Skin epidermis (tissue), 12 donors: ENCODE measurements at regions not wholly inside any gene's neighbourhood (a gene's known extent, or its start where the extent isn't known, plus 50 kb on each side); places are given as distances from the start of the nearest gene placed in this dataset.
A peak's percentile ranks its signal among the peaks of the same experiment; 100 is the strongest.

Experiments used
- H3K27ac ChIP-seq, 21 experiments: fragments of 200-600 bp; sonication (generic) in 11 of 21; one replicate each; pipeline ENCODE4 v1.5.0; 2020; ENCODE audit warnings: mild to moderate bottlenecking in 3 of 21, inconsistent platforms in 2 of 21, moderate library complexity in 2 of 21
- H3K4me3 ChIP-seq, 7 experiments: fragments of 200-600 bp; sonication (generic) in 2 of 7; one replicate each; pipeline ENCODE4 v1.5.0; 2020; ENCODE audit warnings: inconsistent platforms in 2 of 7, mild to moderate bottlenecking in 2 of 7, moderate library complexity in 1 of 7

- peak overlapping the region in 5 of 21 experiments; percentile 31 to 56 (median 45) for H3K27ac ChIP-seq
- no peak overlapping the region for H3K4me3 ChIP-seq
Measured at GRCh38 chr4:108529984-108530905, 90.1 kb upstream of the RPL34 start.

- no peak overlapping the region for H3K4me3 ChIP-seq
- no peak overlapping the region for H3K27ac ChIP-seq
Measured at GRCh38 chr4:108529102-108529501, 91.3 kb upstream of the RPL34 start.

- H3K27ac ChIP-seq, result peak overlapping the region in 3 of 21 experiments; percentile 16 to 48 (median 17)
- no peak overlapping the region for H3K4me3 ChIP-seq
Measured at GRCh38 chr4:108527723-108528122, 92.7 kb upstream of the RPL34 start.

DNA sequence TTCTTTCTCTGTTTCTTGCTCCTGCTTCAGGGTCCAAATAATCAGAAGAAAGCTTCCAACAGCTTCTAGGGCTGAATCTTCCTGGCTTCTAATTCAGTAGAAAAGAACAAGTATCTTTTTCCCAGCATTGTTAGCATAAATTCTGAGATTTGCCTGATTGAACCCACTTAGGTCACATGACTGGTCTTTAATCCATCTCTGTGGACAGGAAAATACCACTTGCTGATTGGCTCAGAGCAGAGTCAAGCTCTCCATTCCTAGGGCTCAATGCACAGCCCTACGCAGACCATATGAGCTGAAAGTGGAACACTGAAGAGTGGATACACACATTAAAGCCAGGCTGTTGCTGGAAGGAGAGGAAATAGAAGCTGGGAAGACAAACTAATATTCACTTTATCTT, 99.6 kb upstream of the RPL34 start:
- H3K27ac ChIP-seq, result no peak overlapping the region

GRCh38 chr4:108519911-108520601, 100.3 kb upstream of the RPL34 start:
- no peak overlapping the region for H3K4me3 ChIP-seq
- no peak overlapping the region for H3K27ac ChIP-seq

More for the DNA sequence above, 99.6 kb upstream of the RPL34 start:
- H3K4me3 ChIP-seq, result no peak overlapping the region

DNA sequence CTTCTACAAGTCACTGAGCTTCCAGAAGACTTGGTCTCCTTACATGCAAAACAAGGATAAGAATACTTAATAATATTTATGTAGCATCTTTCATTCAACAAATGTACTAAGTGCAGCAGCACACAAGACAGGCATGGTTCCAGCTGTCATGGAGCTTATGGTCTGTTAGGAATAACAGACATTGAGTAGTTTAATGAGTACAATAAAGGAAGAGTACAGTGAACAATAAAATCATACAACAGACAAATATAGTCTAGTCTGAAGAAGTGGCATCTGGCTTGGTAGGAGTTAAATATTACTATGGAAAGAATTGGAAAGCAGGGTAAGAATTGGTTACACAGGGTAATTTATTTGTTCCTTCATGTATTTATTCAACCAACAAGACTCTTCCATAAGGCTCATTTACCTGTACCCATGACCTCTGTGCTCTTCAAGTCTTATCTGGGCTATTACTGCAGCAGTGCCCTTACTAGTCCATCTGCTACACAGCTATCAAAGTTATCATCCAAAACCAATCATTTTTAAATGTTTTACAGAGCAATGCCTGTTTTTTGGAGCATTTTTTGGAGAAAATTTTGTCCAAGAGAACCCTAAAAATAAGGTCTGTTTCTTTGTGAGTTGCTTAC, 101.1 kb upstream of the RPL34 start:
- Histone ChIP-seq H3K27ac (no peak overlapping the region), H3K4me3 (no peak overlapping the region)

DNA sequence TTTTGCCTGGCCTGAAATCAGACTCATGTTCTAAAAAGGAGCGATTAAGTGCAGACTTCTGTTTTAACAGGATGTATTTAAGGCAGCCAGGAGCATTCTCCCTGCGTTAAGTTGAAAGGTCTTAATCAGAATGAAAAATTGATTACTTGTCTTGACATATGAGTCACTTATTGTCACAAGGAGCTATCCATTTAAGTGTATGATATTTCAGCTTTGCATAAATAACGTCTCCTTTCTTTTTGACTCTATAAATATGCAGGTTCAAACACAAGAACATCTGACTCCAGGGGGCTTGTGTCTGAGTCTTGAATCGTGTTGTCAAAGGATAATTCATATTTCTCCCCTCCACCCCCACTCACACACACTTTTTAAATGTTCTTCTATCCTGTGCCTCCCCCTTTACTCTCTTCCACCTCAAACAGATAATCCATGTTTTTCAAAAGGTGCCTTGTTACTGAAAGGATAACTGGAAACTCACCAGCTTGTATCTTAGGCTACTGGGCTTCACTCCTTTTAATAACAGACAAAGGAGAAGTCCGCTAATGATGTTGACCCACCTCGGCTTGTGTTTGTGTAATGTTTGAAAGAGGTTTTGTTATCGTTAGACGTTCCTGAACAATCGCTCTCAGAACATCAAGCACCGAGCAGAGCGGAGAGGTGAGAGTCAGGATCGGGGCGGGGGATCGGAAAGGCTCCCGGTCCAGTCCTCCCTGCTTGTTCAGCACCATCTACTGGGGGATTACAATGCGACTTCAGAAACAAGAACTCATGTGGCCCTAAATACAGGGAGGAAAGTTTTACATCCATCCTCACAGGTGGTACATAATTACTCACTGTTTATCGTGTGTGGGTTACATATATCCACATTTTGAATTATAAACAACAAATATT, 107.5 kb upstream of the RPL34 start:
- H3K27ac ChIP-seq, result no peak overlapping the region
- H3K4me3 ChIP-seq, result no peak overlapping the region

- no peak overlapping the region for H3K27ac ChIP-seq
- H3K4me3 ChIP-seq, result no peak overlapping the region
Measured at GRCh38 chr4:108511618-108512017, 108.8 kb upstream of the RPL34 start.

GRCh38 chr4:108502356-108502755, 118.0 kb upstream of the RPL34 start:
- Histone ChIP-seq H3K4me3 (no peak overlapping the region), H3K27ac (no peak overlapping the region)

DNA sequence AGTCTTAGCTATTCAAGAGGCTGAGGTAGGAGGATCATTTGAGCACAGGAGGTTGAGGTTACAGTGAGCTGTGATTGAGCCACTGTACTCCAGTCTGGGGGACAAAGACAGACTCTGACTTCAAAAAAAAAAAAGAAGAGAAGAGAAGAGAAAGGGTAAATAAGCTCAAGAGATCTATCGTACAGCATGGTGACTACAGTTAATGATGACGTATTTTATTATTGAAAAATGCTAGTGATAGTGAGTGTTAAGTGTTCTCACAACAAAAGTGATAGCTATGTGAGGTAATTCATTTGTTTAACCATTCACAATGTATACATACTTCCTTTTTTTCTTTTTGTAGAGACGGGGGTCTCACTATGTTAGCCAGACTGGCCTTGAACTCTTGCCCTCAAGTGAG, 121.5 kb upstream of the RPL34 start:
- no peak overlapping the region for H3K27ac ChIP-seq
- no peak overlapping the region for H3K4me3 ChIP-seq

DNA sequence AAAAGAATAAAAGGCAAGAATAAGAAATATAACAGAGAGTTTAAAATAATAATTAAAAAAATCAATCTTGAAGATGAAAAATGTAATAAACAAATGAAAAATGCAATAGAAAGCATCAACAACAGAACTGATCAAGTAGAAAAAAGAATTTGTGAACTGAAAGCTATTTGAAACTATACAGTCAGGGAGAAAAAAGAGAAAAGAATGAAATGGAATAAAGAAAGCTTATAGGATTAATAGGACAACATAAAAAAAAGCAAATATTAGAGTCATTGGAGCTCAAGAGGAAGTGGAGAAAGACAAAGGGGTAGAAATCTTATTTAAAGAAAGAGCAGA, 126.8 kb upstream of the RPL34 start:
- H3K4me3 ChIP-seq, result no peak overlapping the region
- H3K27ac ChIP-seq, result no peak overlapping the region

GRCh38 chr4:108492816-108493595, 127.4 kb upstream of the RPL34 start:
- H3K27ac ChIP-seq, result no peak overlapping the region
- no peak overlapping the region for H3K4me3 ChIP-seq

- no peak overlapping the region for H3K4me3 ChIP-seq
- no peak overlapping the region for H3K27ac ChIP-seq
Measured at GRCh38 chr4:108488865-108489264, 131.5 kb upstream of the RPL34 start.

DNA sequence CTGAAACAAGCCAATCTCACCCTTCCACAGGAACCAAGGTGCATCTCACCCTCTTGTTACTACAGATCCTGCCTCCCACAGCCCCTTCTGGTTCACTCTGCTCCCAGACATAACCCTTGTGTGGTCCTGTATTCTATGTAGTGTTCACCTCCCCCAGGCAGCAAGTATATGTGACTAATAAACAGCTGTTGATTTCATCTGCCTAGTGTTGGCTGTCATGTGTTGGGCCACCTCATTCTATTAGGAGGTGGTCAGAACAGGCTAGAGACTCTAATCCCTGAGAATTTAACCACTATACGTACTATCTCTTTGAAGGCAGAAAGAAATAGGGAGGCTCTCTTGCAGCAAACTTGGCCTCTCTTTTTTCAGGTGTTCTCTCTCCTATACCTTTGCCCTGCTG, 134.3 kb upstream of the RPL34 start:
- no peak overlapping the region for H3K4me3 ChIP-seq
- no peak overlapping the region for H3K27ac ChIP-seq

- Histone ChIP-seq H3K27ac (no peak overlapping the region), H3K4me3 (no peak overlapping the region)
Measured at GRCh38 chr4:108484187-108484586, 136.2 kb upstream of the RPL34 start.

GRCh38 chr4:108483650-108484049, 136.7 kb upstream of the RPL34 start:
- Histone ChIP-seq H3K4me3 (no peak overlapping the region), H3K27ac (no peak overlapping the region)

GRCh38 chr4:108483079-108483478, 137.3 kb upstream of the RPL34 start:
- Histone ChIP-seq H3K27ac (no peak overlapping the region), H3K4me3 (no peak overlapping the region)

GRCh38 chr4:108480881-108481280, 139.5 kb upstream of the RPL34 start:
- H3K27ac ChIP-seq, result no peak overlapping the region

GRCh38 chr4:108477527-108478108, 142.8 kb upstream of the RPL34 start:
- H3K4me3 ChIP-seq, result no peak overlapping the region
- H3K27ac ChIP-seq, result no peak overlapping the region

More at GRCh38 chr4:108480881-108481280, 139.5 kb upstream of the RPL34 start:
- no peak overlapping the region for H3K4me3 ChIP-seq
